Activated B cell treated with CpG ODN at 0.5 μM for 24 hours (primary cell): ENCODE measurements at regions not wholly inside any gene's neighbourhood (a gene's known extent, or its start where the extent isn't known, plus 50 kb on each side); places are given as distances from the start of the nearest gene placed in this dataset.

ENCODE experiments used
- ATAC-seq: fragments of 200-7000 bp; cut with Tn5 transposase; one replicate; pipeline ENCODE4 v1.10.0; 2021; ENCODE audit warnings: low read depth, mild to moderate bottlenecking, moderate library complexity
- CTCF ChIA-PET: fragments of 350-600 bp; sonication (Branson Sonifier 250); formaldehyde crosslinking; loops from one replicate; lab custom pipeline; 2021; ENCODE audit warnings: antibody characterized with exemption; lab: Charles Lee
- POLR2A ChIA-PET: fragments of 350-600 bp; sonication (Branson Sonifier 250); formaldehyde crosslinking; loops from one replicate; lab custom pipeline; 2021; ENCODE audit warnings: antibody characterized with exemption; lab: Charles Lee
- DNase-seq: peaks from one replicate; pipeline ENCODE4 v3.0.0; 2022
- H3K27ac Mint-ChIP-seq: one replicate; pipeline ENCODE4 v1.8.0; 2020; ENCODE audit warnings: mixed read lengths
- H3K27me3 Mint-ChIP-seq: one replicate; pipeline ENCODE4 v1.8.0; 2021; ENCODE audit warnings: mixed read lengths
- H3K36me3 Mint-ChIP-seq: one replicate; pipeline ENCODE4 v1.8.0; 2021; ENCODE audit warnings: low read depth, mixed read lengths
- H3K4me1 Mint-ChIP-seq: one replicate; pipeline ENCODE4 v1.8.0; 2021; ENCODE audit warnings: mixed read lengths
- H3K4me3 Mint-ChIP-seq: one replicate; pipeline ENCODE4 v1.8.0; 2020; ENCODE audit warnings: mild to moderate bottlenecking, mixed read lengths
- H3K9me3 Mint-ChIP-seq: one replicate; pipeline ENCODE4 v1.8.0; 2020; ENCODE audit warnings: mixed read lengths
- CTCF ChIP-seq: fragments of 200-600 bp; IDR thresholded peaks from one replicate; pipeline ENCODE4 v1.8.0; 2022; ENCODE audit warnings: antibody characterized with exemption, mild to moderate bottlenecking
- intact Hi-C: fragments of 100-400 bp; cut with micrococcal nuclease; formaldehyde crosslinking; loops from one replicate; pipeline ENCODE4 v1.15.1; 2024

GRCh38 chr2:15053542-15053941 is 421.0 kb downstream of the LRATD1 start:
- TF ChIP-seq CTCF = no peak
- DNase-seq = no peak
- no peak for ATAC-seq
- Mint-ChIP-seq H3K9me3 (no peaks in the 10 kb centered on the region), H3K4me3 (no peak overlapping the region), H3K36me3 (no peaks in the 10 kb centered on the region), H3K27ac (no peak overlapping the region), H3K4me1 (no peaks in the 10 kb centered on the region), H3K27me3 (peaks cover 3% of the 10 kb centered on the region)
- intact Hi-C loops = no loop called here
- ChIA-PET CTCF (no interaction called here), POLR2A (no interaction called here)

- ATAC-seq (no peak), DNase-seq (no peak)
- intact Hi-C loops = no loop called here
- Mint-ChIP-seq H3K27ac (no peak overlapping the region), H3K4me1 (no peaks in the 10 kb centered on the region), H3K36me3 (no peaks in the 10 kb centered on the region), H3K4me3 (no peak overlapping the region), H3K9me3 (no peaks in the 10 kb centered on the region), H3K27me3 (peaks cover 9% of the 10 kb centered on the region)
- ChIA-PET CTCF (no interaction called here), POLR2A (no interaction called here)
- no peak for TF ChIP-seq CTCF
These were observed 425.7 kb downstream of the LRATD1 start for GRCh38 chr2:15058015-15058720.

GRCh38 chr2:15058721-15059157 is 426.2 kb downstream of the LRATD1 start:
- POLR2A ChIA-PET = no interaction called here
- Mint-ChIP-seq H3K27ac (no peak overlapping the region), H3K27me3 (peaks cover 9% of the 10 kb centered on the region), H3K9me3 (no peaks in the 10 kb centered on the region), H3K36me3 (no peaks in the 10 kb centered on the region), H3K4me1 (no peaks in the 10 kb centered on the region), H3K4me3 (no peak overlapping the region)
- ATAC-seq (no peak), DNase-seq (no peak)
- TF ChIP-seq CTCF = no peak
- CTCF ChIA-PET = no interaction called here
- intact Hi-C loops = no loop called here

- Mint-ChIP-seq H3K4me1 (no peaks in the 10 kb centered on the region), H3K36me3 (no peaks in the 10 kb centered on the region), H3K4me3 (no peak overlapping the region), H3K9me3 (no peaks in the 10 kb centered on the region), H3K27me3 (peaks cover 9% of the 10 kb centered on the region), H3K27ac (no peak overlapping the region)
- no peak for ATAC-seq
- ChIA-PET POLR2A (no interaction called here), CTCF (no interaction called here)
- intact Hi-C loops = no loop called here
- no peak for DNase-seq
- no peak for TF ChIP-seq CTCF
These were observed 427.5 kb downstream of the LRATD1 start for GRCh38 chr2:15059870-15060512.

- ATAC-seq (no peak), DNase-seq (no peak)
- Mint-ChIP-seq H3K27me3 (peaks cover 9% of the 10 kb centered on the region), H3K4me1 (no peaks in the 10 kb centered on the region), H3K4me3 (no peak overlapping the region), H3K9me3 (no peaks in the 10 kb centered on the region), H3K36me3 (no peaks in the 10 kb centered on the region), H3K27ac (no peak overlapping the region)
- TF ChIP-seq CTCF = no peak
- CTCF ChIA-PET = no interaction called here
- POLR2A ChIA-PET = no interaction called here
- intact Hi-C loops = no loop called here
These were observed 428.8 kb downstream of the LRATD1 start for GRCh38 chr2:15061268-15061667.
